ENCODE measurements at regions not wholly inside any gene's neighbourhood (a gene's known extent, or its start where the extent isn't known, plus 50 kb on each side); places are given as distances from the start of the nearest gene placed in this dataset.

DNA sequence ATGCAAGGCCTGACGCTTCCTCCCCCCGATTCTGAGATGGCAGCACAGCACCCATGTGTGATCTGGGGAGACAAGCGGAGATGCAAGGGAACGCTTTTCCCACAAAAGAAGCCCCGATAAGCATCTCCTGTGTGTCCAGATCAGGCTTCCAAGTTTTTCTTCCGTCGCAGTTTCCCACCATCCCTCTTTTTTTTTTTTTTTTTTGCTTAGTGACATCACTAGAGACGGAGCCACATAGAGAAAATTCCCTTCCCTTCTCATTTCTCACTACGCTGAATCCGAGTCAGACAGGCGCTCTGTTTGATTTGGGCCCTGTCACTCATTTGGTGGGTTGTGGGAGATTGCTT lies 160.9 kb downstream of the HSD17B3 start:
- ATAC-seq (no peak), DNase-seq (no peak)
- peaks cover 0 to 59% (median 13%) of the 10 kb centered on the region in 7 donors for H3K27me3 ChIP-seq
- TF ChIP-seq CTCF (IDR thresholded peaks at IDR 0.05) = no peak
- no peak overlapping the region for H3K4me3 ChIP-seq
- 73 to 92% methylated on average over 11 of the region's 11 CpGs for WGBS, 2 donors
- peaks cover 0 to 6% (median 0%) of the 10 kb centered on the region in 11 donors for H3K9me3 ChIP-seq
- intact Hi-C loops (cut with DNase I) = no loop called here
- no peak overlapping the region for H3K27ac ChIP-seq
- H3K4me1 ChIP-seq = peaks cover 0 to 31% (median 0%) of the 10 kb centered on the region in 9 donors
- H3K36me3 ChIP-seq = no peaks in the 10 kb centered on the region

DNA sequence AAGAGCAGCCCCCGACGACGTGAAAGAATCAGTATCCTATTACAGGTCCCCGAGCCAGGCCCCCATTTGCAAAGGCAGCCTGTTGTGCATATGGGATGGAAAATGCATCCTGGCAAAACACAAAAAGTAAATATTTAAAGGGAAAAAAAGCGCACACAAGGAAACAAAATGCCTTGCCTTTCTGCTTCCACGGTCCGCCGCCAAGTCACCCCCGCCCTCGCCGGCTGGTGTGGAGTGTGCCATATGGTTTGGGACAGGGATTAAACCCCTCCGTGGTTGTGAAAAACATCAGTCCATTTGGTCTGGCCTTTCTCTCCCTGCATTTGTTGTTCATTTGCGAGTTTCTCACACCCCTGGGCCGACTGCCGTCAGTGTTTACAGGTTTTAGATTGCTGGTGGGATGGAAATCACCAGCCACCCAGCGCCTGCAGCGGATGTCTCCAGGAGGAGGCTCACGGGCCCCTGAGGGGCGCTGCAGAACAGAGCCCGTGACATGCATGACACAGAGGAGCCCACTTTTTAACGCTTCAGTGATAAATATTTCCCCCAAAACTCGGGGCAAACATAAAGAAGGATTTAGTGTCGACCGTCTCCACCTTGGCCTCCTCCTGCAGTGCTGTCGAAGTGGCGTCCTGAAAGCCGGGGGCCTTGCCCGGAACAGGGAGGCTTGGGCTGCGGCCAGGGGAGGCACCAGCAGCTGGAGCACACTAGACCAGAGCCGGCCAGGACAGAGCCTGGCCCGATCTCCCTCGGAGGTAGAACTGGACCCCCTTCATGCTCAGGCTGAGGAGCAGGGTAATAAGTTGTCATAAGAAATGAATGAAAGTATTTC lies 161.5 kb downstream of the HSD17B3 start:
- no peak for TF ChIP-seq CTCF (IDR thresholded peaks at IDR 0.05)
- Histone ChIP-seq H3K4me3 (no peak overlapping the region), H3K27me3 (peaks cover 0 to 55% (median 13%) of the 10 kb centered on the region in 7 donors), H3K9me3 (peaks cover 0 to 6% (median 0%) of the 10 kb centered on the region in 11 donors), H3K4me1 (peaks cover 0 to 36% (median 0%) of the 10 kb centered on the region in 9 donors), H3K27ac (no peak overlapping the region), H3K36me3 (no peaks in the 10 kb centered on the region)
- DNase-seq = no peak
- no peak for ATAC-seq
- intact Hi-C loops (cut with DNase I) = no loop called here
- 45 to 61% methylated on average over 32 of the region's 32 CpGs for WGBS, 2 donors

GRCh38 chr9:96139592-96140295 lies 162.2 kb downstream of the HSD17B3 start:
- Histone ChIP-seq H3K27me3 (peaks cover 0 to 47% (median 13%) of the 10 kb centered on the region in 7 donors), H3K27ac (peak overlapping the region in 1 of 10 donors; percentile 54)
- DNase-seq = no peak

More at GRCh38 chr9:96139592-96140295, 162.2 kb downstream of the HSD17B3 start:
- intact Hi-C loops (cut with DNase I) = no loop called here
- 60 to 66% methylated on average over 15 of the region's 15 CpGs for WGBS, 2 donors
- Histone ChIP-seq H3K36me3 (no peaks in the 10 kb centered on the region), H3K9me3 (peaks cover 0 to 6% (median 0%) of the 10 kb centered on the region in 11 donors), H3K4me1 (peaks cover 0 to 41% (median 0%) of the 10 kb centered on the region in 9 donors), H3K4me3 (no peak overlapping the region)
- ATAC-seq = peak in 5 of 8 donors; percentile 11 to 52 (median 45)
- TF ChIP-seq CTCF (IDR thresholded peaks at IDR 0.05) = no peak

Data from heart right ventricle (tissue), 16 donors.